Neural cell (in vitro differentiated cells): ENCODE measurements at regions not wholly inside any gene's neighbourhood (a gene's known extent, or its start where the extent isn't known, plus 50 kb on each side); places are given as distances from the start of the nearest gene placed in this dataset.

Source experiments
- H2AFZ ChIP-seq: fragments of 200-600, 300-800 bp; sonication (generic), shearing (Covaris generic); 2 replicates; pipeline ENCODE4 v1.6.0; 2014; ENCODE audit warnings: low read depth, mild to moderate bottlenecking, antibody characterized with exemption, low read length, moderate library complexity
- H3F3A ChIP-seq: fragments of 200-600 bp; shearing (Covaris generic); 2 replicates; pipeline ENCODE4 v1.6.1; 2016; ENCODE audit warnings: mild to moderate bottlenecking, moderate library complexity, mixed read lengths, antibody characterized with exemption, low read length; ENCODE audit not compliant: insufficient read depth, poor library complexity, severe bottlenecking
- H3K27ac ChIP-seq: fragments of 200-600, 300-800 bp; sonication (generic), shearing (Covaris generic); 2 replicates; pipeline ENCODE4 v1.5.1; 2014; ENCODE audit warnings: mild to moderate bottlenecking, low read length, moderate library complexity
- H3K27me3 ChIP-seq: fragments of 300-800, 200-600 bp; sonication (generic), shearing (Covaris generic); 2 replicates; pipeline ENCODE4 v1.6.0; 2014; ENCODE audit warnings: mild to moderate bottlenecking, low read depth, low read length, moderate library complexity; ENCODE audit not compliant: insufficient read depth
- H3K36me3 ChIP-seq: fragments of 300-800, 200-600 bp; sonication (generic), shearing (Covaris generic); 2 replicates; pipeline ENCODE4 v1.5.1; 2014; ENCODE audit warnings: mild to moderate bottlenecking, antibody characterized with exemption, low read length, moderate library complexity; ENCODE audit not compliant: insufficient read depth
- H3K4me2 ChIP-seq: fragments of 300-800, 200-600 bp; sonication (generic), shearing (Covaris generic); 2 replicates; pipeline ENCODE4 v1.6.0; 2014; ENCODE audit warnings: mild to moderate bottlenecking, low read length
- H3K4me3 ChIP-seq: fragments of 300-800, 200-600 bp; sonication (generic), shearing (Covaris generic); 2 replicates; pipeline ENCODE4 v1.5.1; 2014; ENCODE audit warnings: mild to moderate bottlenecking, low read length, moderate library complexity
- H3K79me2 ChIP-seq: fragments of 200-600 bp; shearing (Covaris generic); replicated peaks from 2 replicates; pipeline ENCODE4 v1.6.0; 2014; ENCODE audit warnings: mild to moderate bottlenecking, low read length, moderate library complexity; ENCODE audit not compliant: insufficient read depth
- H3K9ac ChIP-seq: fragments of 300-800, 200-600 bp; sonication (generic), shearing (Covaris generic); 2 replicates; pipeline ENCODE4 v1.6.1; 2016; ENCODE audit warnings: mild to moderate bottlenecking, low read length, mixed read lengths
- H3K9me2 ChIP-seq: fragments of 200-600 bp; shearing (Covaris generic); 2 replicates; pipeline ENCODE4 v1.6.1; 2016; ENCODE audit warnings: mild to moderate bottlenecking, low read length, mixed read lengths; ENCODE audit not compliant: insufficient read depth
- H3K9me3 ChIP-seq: fragments of 200-600, 300-800 bp; sonication (generic), shearing (Covaris generic); 2 replicates; pipeline ENCODE4 v1.6.1; 2016; ENCODE audit warnings: mild to moderate bottlenecking, mixed run types, low read length, moderate library complexity, mixed read lengths
- H4K20me1 ChIP-seq: fragments of 200-600 bp; shearing (Covaris generic); 2 replicates; pipeline ENCODE4 v1.6.1; 2016; ENCODE audit warnings: mild to moderate bottlenecking, mixed run types; ENCODE audit not compliant: insufficient read depth
- CTCF ChIP-seq: fragments of 450-650 bp; IDR thresholded peaks from 2 replicates; pipeline ENCODE4 v1.5.1; 2014; ENCODE audit warnings: antibody characterized with exemption, mild to moderate bottlenecking, moderate library complexity; ENCODE audit not compliant: poor library complexity, severe bottlenecking
- EP300 ChIP-seq: fragments of 450-650 bp; conservative IDR thresholded peaks from 2 replicates; pipeline ENCODE4 v1.6.1; 2014; ENCODE audit warnings: antibody characterized with exemption, mild to moderate bottlenecking, moderate library complexity; ENCODE audit not compliant: poor library complexity, severe bottlenecking
- EZH2 ChIP-seq: fragments of 200-600, 300-800 bp; shearing (Covaris generic), sonication (generic); IDR thresholded peaks from 2 replicates; pipeline ENCODE4 v1.6.1; 2014; ENCODE audit warnings: antibody characterized with exemption, low read length, borderline replicate concordance, mild to moderate bottlenecking; ENCODE audit not compliant: insufficient read depth, poor library complexity, severe bottlenecking
- MXI1 ChIP-seq: fragments of 450-650 bp; conservative IDR thresholded peaks from 2 replicates; pipeline ENCODE4 v1.6.1; 2014; ENCODE audit warnings: antibody characterized with exemption, mild to moderate bottlenecking; ENCODE audit not compliant: poor library complexity, severe bottlenecking
- POLR2AphosphoS5 ChIP-seq: IDR thresholded peaks from 2 replicates; pipeline ENCODE4 v1.6.1; 2012
- RAD21 ChIP-seq: fragments of 450-650 bp; conservative IDR thresholded peaks from 2 replicates; pipeline ENCODE4 v1.6.1; 2014; ENCODE audit warnings: antibody characterized with exemption, mild to moderate bottlenecking, moderate library complexity
- REST ChIP-seq: IDR thresholded peaks from 2 replicates; pipeline ENCODE4 v1.6.1; 2012; ENCODE audit warnings: borderline replicate concordance
- SMC3 ChIP-seq: fragments of 450-650 bp; conservative IDR thresholded peaks from 2 replicates; pipeline ENCODE4 v1.6.1; 2014; ENCODE audit warnings: antibody characterized with exemption, mild to moderate bottlenecking, moderate library complexity; ENCODE audit not compliant: poor library complexity
- TAF1 ChIP-seq: IDR thresholded peaks from 2 replicates; pipeline ENCODE4 v1.6.1; 2012; ENCODE audit warnings: low read depth

- no peak overlapping the region for H3K9ac ChIP-seq
- H3K27ac ChIP-seq, result no peak overlapping the region
- H3K79me2 ChIP-seq, result no peaks in the 10 kb centered on the region
- H3F3A ChIP-seq, result peaks cover 12% of the 10 kb centered on the region
- no peak overlapping the region for H2AFZ ChIP-seq
- no peaks in the 10 kb centered on the region for H3K9me2 ChIP-seq
- H3K36me3 ChIP-seq, result no peaks in the 10 kb centered on the region
- H3K4me3 ChIP-seq, result no peak overlapping the region
- TF ChIP-seq POLR2AphosphoS5 (no peak), REST (no peak), EZH2 (no peak)
- no peak overlapping the region for H3K4me2 ChIP-seq
- no peaks in the 10 kb centered on the region for H3K27me3 ChIP-seq
- no peaks in the 10 kb centered on the region for H4K20me1 ChIP-seq
- H3K9me3 ChIP-seq, result no peaks in the 10 kb centered on the region
Observed at GRCh38 chr12:13680916-13681315, 300.5 kb downstream of the GRIN2B start.

- no peaks in the 10 kb centered on the region for H3K9me2 ChIP-seq
- H3K27ac ChIP-seq, result no peak overlapping the region
- no peaks in the 10 kb centered on the region for H3K36me3 ChIP-seq
- H3K4me3 ChIP-seq, result no peak overlapping the region
- no peaks in the 10 kb centered on the region for H3K27me3 ChIP-seq
- TF ChIP-seq CTCF, result no peak
- TF ChIP-seq EP300, result no peak
- TF ChIP-seq TAF1, result no peak
- no peak for TF ChIP-seq EZH2
- TF ChIP-seq SMC3, result no peak
- no peak overlapping the region for H3K4me2 ChIP-seq
- no peak overlapping the region for H2AFZ ChIP-seq
- H3K9me3 ChIP-seq, result no peaks in the 10 kb centered on the region
- no peaks in the 10 kb centered on the region for H3K79me2 ChIP-seq
- H4K20me1 ChIP-seq, result no peaks in the 10 kb centered on the region
- no peaks in the 10 kb centered on the region for H3F3A ChIP-seq
- no peak overlapping the region for H3K9ac ChIP-seq
Observed at GRCh38 chr12:13676880-13677279, 304.5 kb downstream of the GRIN2B start.

- Histone ChIP-seq H3K27me3 (no peaks in the 10 kb centered on the region), H3K4me2 (no peak overlapping the region), H4K20me1 (no peaks in the 10 kb centered on the region), H3K9me3 (no peaks in the 10 kb centered on the region), H3K9me2 (no peaks in the 10 kb centered on the region), H3K36me3 (no peaks in the 10 kb centered on the region), H3K4me3 (no peak overlapping the region), H3K79me2 (no peaks in the 10 kb centered on the region), H3K27ac (no peak overlapping the region), H2AFZ (no peak overlapping the region), H3K9ac (no peak overlapping the region), H3F3A (no peaks in the 10 kb centered on the region)
- TF ChIP-seq EP300 (no peak), POLR2AphosphoS5 (no peak), TAF1 (no peak), SMC3 (no peak), REST (no peak), EZH2 (no peak), MXI1 (no peak), RAD21 (no peak), CTCF (no peak)
Observed at GRCh38 chr12:13670285-13670866, 311.0 kb downstream of the GRIN2B start.
